Neural cell (in vitro differentiated cells): ENCODE measurements at regions not wholly inside any gene's neighbourhood (a gene's known extent, or its start where the extent isn't known, plus 50 kb on each side); places are given as distances from the start of the nearest gene placed in this dataset.

Experiments used
- H2AFZ ChIP-seq: fragments of 200-600, 300-800 bp; sonication (generic), shearing (Covaris generic); 2 replicates; pipeline ENCODE4 v1.6.0; 2014; ENCODE audit warnings: low read depth, mild to moderate bottlenecking, antibody characterized with exemption, low read length, moderate library complexity
- H3F3A ChIP-seq: fragments of 200-600 bp; shearing (Covaris generic); 2 replicates; pipeline ENCODE4 v1.6.1; 2016; ENCODE audit warnings: mild to moderate bottlenecking, moderate library complexity, mixed read lengths, antibody characterized with exemption, low read length; ENCODE audit not compliant: insufficient read depth, poor library complexity, severe bottlenecking
- H3K27ac ChIP-seq: fragments of 200-600, 300-800 bp; sonication (generic), shearing (Covaris generic); 2 replicates; pipeline ENCODE4 v1.5.1; 2014; ENCODE audit warnings: mild to moderate bottlenecking, low read length, moderate library complexity
- H3K27me3 ChIP-seq: fragments of 300-800, 200-600 bp; sonication (generic), shearing (Covaris generic); 2 replicates; pipeline ENCODE4 v1.6.0; 2014; ENCODE audit warnings: mild to moderate bottlenecking, low read depth, low read length, moderate library complexity; ENCODE audit not compliant: insufficient read depth
- H3K36me3 ChIP-seq: fragments of 300-800, 200-600 bp; sonication (generic), shearing (Covaris generic); 2 replicates; pipeline ENCODE4 v1.5.1; 2014; ENCODE audit warnings: mild to moderate bottlenecking, antibody characterized with exemption, low read length, moderate library complexity; ENCODE audit not compliant: insufficient read depth
- H3K4me2 ChIP-seq: fragments of 300-800, 200-600 bp; sonication (generic), shearing (Covaris generic); 2 replicates; pipeline ENCODE4 v1.6.0; 2014; ENCODE audit warnings: mild to moderate bottlenecking, low read length
- H3K4me3 ChIP-seq: fragments of 300-800, 200-600 bp; sonication (generic), shearing (Covaris generic); 2 replicates; pipeline ENCODE4 v1.5.1; 2014; ENCODE audit warnings: mild to moderate bottlenecking, low read length, moderate library complexity
- H3K79me2 ChIP-seq: fragments of 200-600 bp; shearing (Covaris generic); replicated peaks from 2 replicates; pipeline ENCODE4 v1.6.0; 2014; ENCODE audit warnings: mild to moderate bottlenecking, low read length, moderate library complexity; ENCODE audit not compliant: insufficient read depth
- H3K9ac ChIP-seq: fragments of 300-800, 200-600 bp; sonication (generic), shearing (Covaris generic); 2 replicates; pipeline ENCODE4 v1.6.1; 2016; ENCODE audit warnings: mild to moderate bottlenecking, low read length, mixed read lengths
- H3K9me2 ChIP-seq: fragments of 200-600 bp; shearing (Covaris generic); 2 replicates; pipeline ENCODE4 v1.6.1; 2016; ENCODE audit warnings: mild to moderate bottlenecking, low read length, mixed read lengths; ENCODE audit not compliant: insufficient read depth
- H3K9me3 ChIP-seq: fragments of 200-600, 300-800 bp; sonication (generic), shearing (Covaris generic); 2 replicates; pipeline ENCODE4 v1.6.1; 2016; ENCODE audit warnings: mild to moderate bottlenecking, mixed run types, low read length, moderate library complexity, mixed read lengths
- H4K20me1 ChIP-seq: fragments of 200-600 bp; shearing (Covaris generic); 2 replicates; pipeline ENCODE4 v1.6.1; 2016; ENCODE audit warnings: mild to moderate bottlenecking, mixed run types; ENCODE audit not compliant: insufficient read depth
- EP300 ChIP-seq: fragments of 450-650 bp; conservative IDR thresholded peaks from 2 replicates; pipeline ENCODE4 v1.6.1; 2014; ENCODE audit warnings: antibody characterized with exemption, mild to moderate bottlenecking, moderate library complexity; ENCODE audit not compliant: poor library complexity, severe bottlenecking
- EZH2 ChIP-seq: fragments of 200-600, 300-800 bp; shearing (Covaris generic), sonication (generic); IDR thresholded peaks from 2 replicates; pipeline ENCODE4 v1.6.1; 2014; ENCODE audit warnings: antibody characterized with exemption, low read length, borderline replicate concordance, mild to moderate bottlenecking; ENCODE audit not compliant: insufficient read depth, poor library complexity, severe bottlenecking
- MXI1 ChIP-seq: fragments of 450-650 bp; conservative IDR thresholded peaks from 2 replicates; pipeline ENCODE4 v1.6.1; 2014; ENCODE audit warnings: antibody characterized with exemption, mild to moderate bottlenecking; ENCODE audit not compliant: poor library complexity, severe bottlenecking
- POLR2AphosphoS5 ChIP-seq: IDR thresholded peaks from 2 replicates; pipeline ENCODE4 v1.6.1; 2012
- RAD21 ChIP-seq: fragments of 450-650 bp; conservative IDR thresholded peaks from 2 replicates; pipeline ENCODE4 v1.6.1; 2014; ENCODE audit warnings: antibody characterized with exemption, mild to moderate bottlenecking, moderate library complexity
- SMC3 ChIP-seq: fragments of 450-650 bp; conservative IDR thresholded peaks from 2 replicates; pipeline ENCODE4 v1.6.1; 2014; ENCODE audit warnings: antibody characterized with exemption, mild to moderate bottlenecking, moderate library complexity; ENCODE audit not compliant: poor library complexity
- TAF1 ChIP-seq: IDR thresholded peaks from 2 replicates; pipeline ENCODE4 v1.6.1; 2012; ENCODE audit warnings: low read depth
- TF ChIP-seq, protein P1 (sequence below): fragments of 450-650 bp; IDR thresholded peaks from 2 replicates; pipeline ENCODE4 v1.5.1; 2014; ENCODE audit warnings: antibody characterized with exemption, mild to moderate bottlenecking, moderate library complexity; ENCODE audit not compliant: poor library complexity, severe bottlenecking
- TF ChIP-seq, protein P2 (sequence below): IDR thresholded peaks from 2 replicates; pipeline ENCODE4 v1.6.1; 2012; ENCODE audit warnings: borderline replicate concordance

DNA sequence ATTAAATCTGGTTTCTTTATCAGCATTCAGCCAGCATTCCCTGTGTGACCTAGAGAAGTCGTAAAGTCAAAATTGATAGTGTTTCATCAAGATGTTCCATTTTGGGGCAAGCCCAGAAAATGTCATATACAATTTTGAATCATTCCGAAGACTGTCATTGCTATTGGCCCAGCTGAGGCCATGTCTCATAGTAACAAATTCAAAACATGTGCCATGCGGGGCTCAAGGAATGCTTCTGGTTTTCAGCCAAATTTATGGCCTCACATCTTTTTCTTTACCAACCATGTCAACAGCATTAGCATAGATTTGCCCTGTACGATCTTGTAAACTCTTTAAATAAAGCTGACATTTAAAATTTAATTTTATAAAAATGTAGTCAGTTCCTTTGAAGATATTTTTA lies 314.7 kb downstream of the PAX1 start:
- Histone ChIP-seq H2AFZ (no peak overlapping the region), H3F3A (no peaks in the 10 kb centered on the region), H4K20me1 (no peaks in the 10 kb centered on the region), H3K4me2 (no peak overlapping the region), H3K27ac (no peak overlapping the region), H3K9me2 (no peaks in the 10 kb centered on the region), H3K27me3 (no peaks in the 10 kb centered on the region), H3K4me3 (no peak overlapping the region), H3K9me3 (no peaks in the 10 kb centered on the region), H3K36me3 (no peaks in the 10 kb centered on the region), H3K9ac (no peak overlapping the region), H3K79me2 (no peaks in the 10 kb centered on the region)
- no peak for TF ChIP-seq TAF1
- TF ChIP-seq, protein P1, sequence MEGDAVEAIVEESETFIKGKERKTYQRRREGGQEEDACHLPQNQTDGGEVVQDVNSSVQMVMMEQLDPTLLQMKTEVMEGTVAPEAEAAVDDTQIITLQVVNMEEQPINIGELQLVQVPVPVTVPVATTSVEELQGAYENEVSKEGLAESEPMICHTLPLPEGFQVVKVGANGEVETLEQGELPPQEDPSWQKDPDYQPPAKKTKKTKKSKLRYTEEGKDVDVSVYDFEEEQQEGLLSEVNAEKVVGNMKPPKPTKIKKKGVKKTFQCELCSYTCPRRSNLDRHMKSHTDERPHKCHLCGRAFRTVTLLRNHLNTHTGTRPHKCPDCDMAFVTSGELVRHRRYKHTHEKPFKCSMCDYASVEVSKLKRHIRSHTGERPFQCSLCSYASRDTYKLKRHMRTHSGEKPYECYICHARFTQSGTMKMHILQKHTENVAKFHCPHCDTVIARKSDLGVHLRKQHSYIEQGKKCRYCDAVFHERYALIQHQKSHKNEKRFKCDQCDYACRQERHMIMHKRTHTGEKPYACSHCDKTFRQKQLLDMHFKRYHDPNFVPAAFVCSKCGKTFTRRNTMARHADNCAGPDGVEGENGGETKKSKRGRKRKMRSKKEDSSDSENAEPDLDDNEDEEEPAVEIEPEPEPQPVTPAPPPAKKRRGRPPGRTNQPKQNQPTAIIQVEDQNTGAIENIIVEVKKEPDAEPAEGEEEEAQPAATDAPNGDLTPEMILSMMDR = no peak
- TF ChIP-seq POLR2AphosphoS5 = no peak
- TF ChIP-seq RAD21 = no peak
- no peak for TF ChIP-seq SMC3
- TF ChIP-seq, protein P2, sequence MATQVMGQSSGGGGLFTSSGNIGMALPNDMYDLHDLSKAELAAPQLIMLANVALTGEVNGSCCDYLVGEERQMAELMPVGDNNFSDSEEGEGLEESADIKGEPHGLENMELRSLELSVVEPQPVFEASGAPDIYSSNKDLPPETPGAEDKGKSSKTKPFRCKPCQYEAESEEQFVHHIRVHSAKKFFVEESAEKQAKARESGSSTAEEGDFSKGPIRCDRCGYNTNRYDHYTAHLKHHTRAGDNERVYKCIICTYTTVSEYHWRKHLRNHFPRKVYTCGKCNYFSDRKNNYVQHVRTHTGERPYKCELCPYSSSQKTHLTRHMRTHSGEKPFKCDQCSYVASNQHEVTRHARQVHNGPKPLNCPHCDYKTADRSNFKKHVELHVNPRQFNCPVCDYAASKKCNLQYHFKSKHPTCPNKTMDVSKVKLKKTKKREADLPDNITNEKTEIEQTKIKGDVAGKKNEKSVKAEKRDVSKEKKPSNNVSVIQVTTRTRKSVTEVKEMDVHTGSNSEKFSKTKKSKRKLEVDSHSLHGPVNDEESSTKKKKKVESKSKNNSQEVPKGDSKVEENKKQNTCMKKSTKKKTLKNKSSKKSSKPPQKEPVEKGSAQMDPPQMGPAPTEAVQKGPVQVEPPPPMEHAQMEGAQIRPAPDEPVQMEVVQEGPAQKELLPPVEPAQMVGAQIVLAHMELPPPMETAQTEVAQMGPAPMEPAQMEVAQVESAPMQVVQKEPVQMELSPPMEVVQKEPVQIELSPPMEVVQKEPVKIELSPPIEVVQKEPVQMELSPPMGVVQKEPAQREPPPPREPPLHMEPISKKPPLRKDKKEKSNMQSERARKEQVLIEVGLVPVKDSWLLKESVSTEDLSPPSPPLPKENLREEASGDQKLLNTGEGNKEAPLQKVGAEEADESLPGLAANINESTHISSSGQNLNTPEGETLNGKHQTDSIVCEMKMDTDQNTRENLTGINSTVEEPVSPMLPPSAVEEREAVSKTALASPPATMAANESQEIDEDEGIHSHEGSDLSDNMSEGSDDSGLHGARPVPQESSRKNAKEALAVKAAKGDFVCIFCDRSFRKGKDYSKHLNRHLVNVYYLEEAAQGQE = no peak
- no peak for TF ChIP-seq EZH2

DNA sequence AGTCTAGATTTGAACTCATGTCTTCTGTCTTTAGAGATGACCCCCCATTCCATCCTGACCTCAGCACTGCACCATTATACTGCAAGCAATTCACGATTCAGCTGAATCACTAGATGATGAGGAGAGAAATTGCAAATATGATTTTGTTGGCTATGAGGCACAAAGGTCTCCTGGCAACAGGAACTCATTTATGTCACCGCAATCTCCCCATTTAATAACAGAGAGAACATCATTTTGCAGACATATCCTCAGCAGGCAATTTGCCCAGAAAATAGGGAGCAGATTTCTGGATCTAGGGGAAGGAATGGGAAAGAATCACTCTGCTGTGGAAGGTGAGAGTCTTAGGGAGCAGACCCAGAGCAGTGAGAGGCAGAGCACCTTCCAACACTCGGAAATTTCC lies 303.0 kb downstream of the PAX1 start:
- H3K9me2 ChIP-seq = no peaks in the 10 kb centered on the region
- H3K9ac ChIP-seq = no peak overlapping the region
- no peak overlapping the region for H3K4me3 ChIP-seq
- H2AFZ ChIP-seq = no peak overlapping the region
- H3K4me2 ChIP-seq = no peak overlapping the region
- no peaks in the 10 kb centered on the region for H3K27me3 ChIP-seq
- TF ChIP-seq MXI1 = no peak
- H3F3A ChIP-seq = no peaks in the 10 kb centered on the region
- no peaks in the 10 kb centered on the region for H4K20me1 ChIP-seq
- H3K9me3 ChIP-seq = no peaks in the 10 kb centered on the region
- H3K36me3 ChIP-seq = no peaks in the 10 kb centered on the region
- no peak overlapping the region for H3K27ac ChIP-seq
- H3K79me2 ChIP-seq = no peaks in the 10 kb centered on the region

DNA sequence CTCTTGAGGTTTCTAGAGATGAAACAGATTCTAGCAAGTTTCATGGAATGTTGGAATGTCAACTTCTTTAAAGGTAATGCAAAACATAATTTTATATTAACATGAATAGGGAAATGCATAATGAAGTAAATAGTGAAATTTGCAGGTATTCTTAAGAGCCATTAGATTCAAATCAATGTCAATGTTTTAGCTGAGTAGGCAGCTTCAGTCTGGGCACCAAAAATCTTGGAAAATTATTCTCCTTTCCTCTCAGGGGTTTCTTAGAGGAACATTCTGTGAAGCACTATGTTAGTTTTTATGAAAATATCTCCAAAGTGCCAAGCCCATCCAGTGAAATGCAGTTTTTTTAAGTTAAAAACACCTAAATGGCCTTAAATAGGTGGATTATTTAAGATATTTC lies 300.8 kb downstream of the PAX1 start:
- Histone ChIP-seq H3K4me3 (no peak overlapping the region), H3K27me3 (no peaks in the 10 kb centered on the region), H3K27ac (no peak overlapping the region), H3K9me2 (no peaks in the 10 kb centered on the region), H3K4me2 (no peak overlapping the region), H3F3A (no peaks in the 10 kb centered on the region), H3K79me2 (no peaks in the 10 kb centered on the region), H3K9ac (no peak overlapping the region), H3K9me3 (no peaks in the 10 kb centered on the region), H3K36me3 (no peaks in the 10 kb centered on the region), H2AFZ (no peak overlapping the region), H4K20me1 (no peaks in the 10 kb centered on the region)
- TF ChIP-seq EP300 (no peak), POLR2AphosphoS5 (no peak), RAD21 (no peak), TAF1 (no peak), SMC3 (no peak)
- TF ChIP-seq, protein P2 = no peak
